ENCODE measurements at regions not wholly inside any gene's neighbourhood (a gene's known extent, or its start where the extent isn't known, plus 50 kb on each side); places are given as distances from the start of the nearest gene placed in this dataset.
A peak's percentile ranks its signal among the peaks of the same experiment; 100 is the strongest.

- peak in 1 of 3 experiments; percentile 23; a peak in 1 of 6 replicates for TF ChIP-seq ZBTB11 (CRISPR knock-in tag; IDR thresholded peaks at IDR 0.05)
- TF ChIP-seq ZNF766 (CRISPR knock-in tag; conservative IDR thresholded peaks at IDR 0.05): peak; percentile 87
- no peak for TF ChIP-seq RFX5 (IDR thresholded peaks at IDR 0.05; ENCODE audit: low read depth, low read length)
- TF ChIP-seq GATA2 (CRISPR knock-in tag; IDR thresholded peaks at IDR 0.05): no peak
- TF ChIP-seq PYGO2 (tag; IDR thresholded peaks at IDR 0.05): peak; percentile 80; the same call in 1 of the 2 replicates
- peak; percentile 97 for TF ChIP-seq ZNF592 (IDR thresholded peaks at IDR 0.05)
- peak; percentile 29; the same call in 1 of the 2 replicates for TF ChIP-seq TSHZ1 (CRISPR knock-in tag; IDR thresholded peaks at IDR 0.05)
- TF ChIP-seq YY1 (IDR thresholded peaks at IDR 0.05; ENCODE audit: borderline replicate concordance in 1 of 3, control insufficient read depth in 1 of 3, extremely low read depth in 1 of 3, insufficient read depth in 3 of 3, insufficient read length in 1 of 3, insufficient replicate concordance in 2 of 3, low read depth in 1 of 3, low read length in 2 of 3): peak in 1 of 3 experiments; percentile 29
- TF ChIP-seq ZNF253 (CRISPR knock-in tag; conservative IDR thresholded peaks at IDR 0.05): 0 out of 2 replicates have a peak, but pooled peaks have one; percentile 46
- peak; percentile 66 for TF ChIP-seq MAFK (IDR thresholded peaks at IDR 0.05; ENCODE audit: low read length)
- peak; percentile 37 for TF ChIP-seq SMARCB1 (IDR thresholded peaks at IDR 0.05; ENCODE audit: insufficient read length, low read depth)
- no peak for TF ChIP-seq ILK (tag; IDR thresholded peaks at IDR 0.05; ENCODE audit: borderline replicate concordance, low read depth)
- TF ChIP-seq ZNF778 (CRISPR knock-in tag; IDR thresholded peaks at IDR 0.05): no peak
- peak in 1 of 2 experiments; percentile 19; a peak in 2 of 4 replicates for TF ChIP-seq NRF1 (conservative IDR thresholded peaks at IDR 0.05 in 1 of 2, IDR thresholded peaks at IDR 0.05 in 1 of 2)
Observed at GRCh38 chr5:68419637-68420452, 204.3 kb downstream of the PIK3R1 start (continued).

Data from K562 (cell line).